SK-N-SH (cell line): ENCODE measurements at regions not wholly inside any gene's neighbourhood (a gene's known extent, or its start where the extent isn't known, plus 50 kb on each side); places are given as distances from the start of the nearest gene placed in this dataset.

ENCODE experiments used
- CTCF ChIA-PET: fragments of 300-600, 350-600 bp; formaldehyde crosslinking; extraction: SDS; loops from one replicate; lab custom pipeline; 2021; lab: Yijun Ruan, JAX
- POLR2A ChIA-PET: fragments of 350-600 bp; sonication (Branson Sonifier 250); formaldehyde crosslinking; extraction: SDS; loops from one replicate; lab custom pipeline; 2020; ENCODE audit warnings: antibody characterized with exemption, inconsistent platforms; lab: Yijun Ruan, JAX
- DNase-seq: peaks from one replicate; pipeline ENCODE4 v3.0.0; 2012
- H2AFZ ChIP-seq: fragments of 200-600 bp; sonication (generic); 2 replicates; pipeline ENCODE4 v1.8.1; 2016; ENCODE audit warnings: antibody characterized with exemption, mild to moderate bottlenecking, low read depth
- H3F3A ChIP-seq: fragments of 200-600 bp; sonication (generic); replicated peaks from 2 replicates; pipeline ENCODE3; 2016; ENCODE audit warnings: antibody characterized with exemption, mild to moderate bottlenecking; ENCODE audit not compliant: insufficient read depth
- H3K27ac ChIP-seq, 2 experiments: fragments of 200-500 bp in 1 of 2; fragments of 200-600 bp in 1 of 2; sonication (Bioruptor generic) in 1 of 2; sonication (generic), shearing (Covaris generic) in 1 of 2; 2 replicates each; pipeline versions ENCODE4 v1.5.1 to v1.6.1; 2014 to 2016; ENCODE audit warnings: low read depth in 2 of 2, inconsistent platforms in 1 of 2, low read length in 1 of 2, mild to moderate bottlenecking in 1 of 2, mixed read lengths in 1 of 2
- H3K27me3 ChIP-seq: fragments of 200-600 bp; sonication (generic), shearing (Covaris generic); 2 replicates; pipeline ENCODE4 v1.6.1; 2016; ENCODE audit warnings: mixed run types; ENCODE audit not compliant: insufficient read depth
- H3K36me3 ChIP-seq, 2 experiments: fragments of 200-500 bp in 1 of 2; fragments of 200-600 bp in 1 of 2; sonication (Bioruptor generic) in 1 of 2; sonication (generic) in 1 of 2; replicated peaks in 1 of 2; 2 replicates each; pipeline versions ENCODE3 to v1.5.1; 2014 to 2016; ENCODE audit warnings: low read length in 1 of 2, mild to moderate bottlenecking in 1 of 2; ENCODE audit not compliant: insufficient read depth in 2 of 2, control insufficient read depth in 1 of 2
- H3K4me1 ChIP-seq, 2 experiments: fragments of 200-500 bp in 1 of 2; fragments of 200-600 bp in 1 of 2; sonication (Bioruptor generic) in 1 of 2; sonication (generic), shearing (Covaris generic) in 1 of 2; 2 replicates each; pipeline versions ENCODE4 v1.5.1 to v1.6.1; 2014 to 2016; ENCODE audit warnings: low read depth in 1 of 2, low read length in 1 of 2, mixed run types in 1 of 2; ENCODE audit not compliant: insufficient read depth in 2 of 2, control insufficient read depth in 1 of 2
- H3K4me2 ChIP-seq: fragments of 200-600 bp; sonication (generic), shearing (Covaris generic); 2 replicates; pipeline ENCODE4 v1.6.1; 2017; ENCODE audit warnings: mixed run types
- H3K4me3 ChIP-seq, 2 experiments: fragments of 200-500 bp in 1 of 2; fragments of 200-600 bp in 1 of 2; sonication (Bioruptor generic) in 1 of 2; sonication (generic), shearing (Covaris generic) in 1 of 2; 2 replicates each; pipeline versions ENCODE4 v1.5.1 to v1.8.1; 2014 to 2016; ENCODE audit warnings: low read depth in 2 of 2, inconsistent platforms in 1 of 2, low read length in 1 of 2, mild to moderate bottlenecking in 1 of 2, mixed read lengths in 1 of 2, moderate library complexity in 1 of 2
- H3K79me2 ChIP-seq: fragments of 200-600 bp; sonication (generic); 2 replicates; pipeline ENCODE4 v1.8.1; 2017; ENCODE audit warnings: mild to moderate bottlenecking; ENCODE audit not compliant: insufficient read depth
- H3K9ac ChIP-seq: fragments of 200-600 bp; sonication (generic); 2 replicates; pipeline ENCODE4 v1.6.1; 2017; ENCODE audit warnings: mixed run types
- H3K9me2 ChIP-seq: fragments of 200-600 bp; sonication (generic); 2 replicates; pipeline ENCODE4 v1.6.1; 2017; ENCODE audit warnings: mixed run types
- H3K9me3 ChIP-seq: fragments of 200-600 bp; sonication (generic); 2 replicates; pipeline ENCODE4 v1.6.1; 2017; ENCODE audit warnings: mixed run types, mild to moderate bottlenecking, moderate library complexity
- H4K20me1 ChIP-seq: fragments of 200-600 bp; sonication (generic); 2 replicates; pipeline ENCODE4 v1.6.1; 2017; ENCODE audit warnings: mild to moderate bottlenecking, mixed run types; ENCODE audit not compliant: insufficient read depth
- CHD2 ChIP-seq: fragments of 150-350 bp; IDR thresholded peaks from 2 replicates; pipeline ENCODE4 v1.6.1; 2018; ENCODE audit warnings: low read length; ENCODE audit not compliant: partially characterized antibody
- CTCF ChIP-seq: fragments of 200-600 bp; sonication (generic); IDR thresholded peaks from 2 replicates; pipeline ENCODE4 v1.6.1; 2017; ENCODE audit warnings: antibody characterized with exemption, mild to moderate bottlenecking, moderate library complexity
- ELF1 ChIP-seq: IDR thresholded peaks from 2 replicates; pipeline ENCODE4 v1.4.0; 2012
- GABPA ChIP-seq: IDR thresholded peaks from 2 replicates; pipeline ENCODE4 v1.4.0; 2012; ENCODE audit warnings: low read depth, mild to moderate bottlenecking
- IRF3 ChIP-seq: fragments of 150-350 bp; IDR thresholded peaks from 2 replicates; pipeline ENCODE4 v1.6.1; 2016; ENCODE audit warnings: mild to moderate bottlenecking, low read depth, low read length
- JUND ChIP-seq: IDR thresholded peaks from 2 replicates; pipeline ENCODE4 v1.4.0; 2012
- MEF2A ChIP-seq: IDR thresholded peaks from 2 replicates; pipeline ENCODE4 v1.4.0; 2012; ENCODE audit warnings: low read depth, borderline replicate concordance
- MXI1 ChIP-seq: IDR thresholded peaks from 2 replicates; pipeline ENCODE4 v1.6.1; 2012; ENCODE audit warnings: mild to moderate bottlenecking, low read depth, low read length, improper control_type of control experiment
- NFIC ChIP-seq: IDR thresholded peaks from 2 replicates; pipeline ENCODE4 v1.4.0; 2012; ENCODE audit warnings: borderline replicate concordance
- NRF1 ChIP-seq: IDR thresholded peaks from 2 replicates; pipeline ENCODE4 v1.6.1; 2012; ENCODE audit warnings: low read depth, mild to moderate bottlenecking, low read length
- REST ChIP-seq: IDR thresholded peaks from 2 replicates; pipeline ENCODE4 v1.6.1; 2012; ENCODE audit warnings: mild to moderate bottlenecking, low read depth, low read length, moderate library complexity
- RFX5 ChIP-seq: IDR thresholded peaks from 2 replicates; pipeline ENCODE4 v1.6.1; 2012; ENCODE audit warnings: mild to moderate bottlenecking, improper control_type of control experiment, low read length
- SIN3A ChIP-seq: IDR thresholded peaks from 2 replicates; pipeline ENCODE4 v1.6.1; 2012; ENCODE audit warnings: low read depth, mild to moderate bottlenecking, low read length, moderate library complexity, borderline replicate concordance
- TAF1 ChIP-seq: IDR thresholded peaks from 2 replicates; pipeline ENCODE4 v1.6.1; 2012; ENCODE audit warnings: low read depth, mild to moderate bottlenecking, low read length, moderate library complexity, borderline replicate concordance
- TCF12 ChIP-seq: IDR thresholded peaks from 2 replicates; pipeline ENCODE4 v1.4.0; 2012
- TEAD4 ChIP-seq: IDR thresholded peaks from 2 replicates; pipeline ENCODE4 v1.4.0; 2012; ENCODE audit warnings: mild to moderate bottlenecking, borderline replicate concordance; ENCODE audit not compliant: insufficient read depth
- USF1 ChIP-seq: IDR thresholded peaks from 2 replicates; pipeline ENCODE4 v1.4.0; 2012; ENCODE audit warnings: low read depth, borderline replicate concordance
- YY1 ChIP-seq: IDR thresholded peaks from 2 replicates; pipeline ENCODE4 v1.4.0; 2012; ENCODE audit warnings: low read depth, mild to moderate bottlenecking
- WGBS: methylation state at CpG from one replicate; pipeline ENCODE4 v1.1.6; 2017; ENCODE audit warnings: low lambda C conversion rate; 5-methylcytosine and 5-hydroxymethylcytosine counted together

GRCh38 chr7:17207220-17207619 lies 91.2 kb upstream of the AHR start (continued):
- no peak for TF ChIP-seq REST
- TF ChIP-seq TCF12: no peak
- no peak for TF ChIP-seq MEF2A
- no peak for TF ChIP-seq USF1
- no peak for TF ChIP-seq RFX5
- TF ChIP-seq NFIC: no peak
- no peak for TF ChIP-seq SIN3A
- TF ChIP-seq ELF1: no peak

GRCh38 chr7:17209101-17209500 lies 89.4 kb upstream of the AHR start:
- H3K79me2 ChIP-seq: no peaks in the 10 kb centered on the region
- no peak for DNase-seq
- no peaks in the 10 kb centered on the region for H3K9me3 ChIP-seq
- no peaks in the 10 kb centered on the region for H3K36me3 ChIP-seq
- ChIA-PET POLR2A (no interaction called here), CTCF (interaction anchor here (1.2 kb wide), 1 partner anchor 14 kb away, joined by 3 read pairs; no protein-coding TSS in a partner anchor)
- no peak overlapping the region for H3K4me2 ChIP-seq
- no peaks in the 10 kb centered on the region for H4K20me1 ChIP-seq
- no peaks in the 10 kb centered on the region for H3K4me1 ChIP-seq
- H3K27ac ChIP-seq: no peak overlapping the region
- 10% methylated on average over 3 of the region's 3 CpGs for WGBS
- H3K4me3 ChIP-seq: no peak overlapping the region
- no peaks in the 10 kb centered on the region for H3F3A ChIP-seq
- TF ChIP-seq TAF1 (no peak), YY1 (no peak), MXI1 (no peak), CTCF (no peak), JUND (no peak), USF1 (no peak), TEAD4 (no peak), GABPA (no peak), IRF3 (no peak), CHD2 (no peak), NRF1 (no peak)
- 0 out of 2 replicates have a peak, but pooled peaks cover 5% of the 10 kb centered on the region for H3K27me3 ChIP-seq
- H2AFZ ChIP-seq: no peak overlapping the region
- H3K9ac ChIP-seq: no peak overlapping the region
- H3K9me2 ChIP-seq: no peaks in the 10 kb centered on the region
